ENCODE measurements at regions not wholly inside any gene's neighbourhood (a gene's known extent, or its start where the extent isn't known, plus 50 kb on each side); places are given as distances from the start of the nearest gene placed in this dataset.
"Not testable (repeated sequence)": the region's sequence is repeated elsewhere in the genome, so short reads cannot be mapped to it uniquely, and the experiment has no call there.

GRCh38 chr22:10741210-10741609 lies 4786.8 kb upstream of the OR11H1 start:
- no peak for DNase-seq

GRCh38 chr22:10741776-10742630 lies 4786.0 kb upstream of the OR11H1 start:
- not testable (repeated sequence) for DNase-seq

- not testable (repeated sequence) for DNase-seq
Observed at GRCh38 chr22:10746382-10746781, 4781.6 kb upstream of the OR11H1 start.

- not testable (repeated sequence) for DNase-seq
Observed at GRCh38 chr22:10747227-10747626, 4780.8 kb upstream of the OR11H1 start.

- not testable (repeated sequence) for DNase-seq
Observed at GRCh38 chr22:10748751-10749150, 4779.2 kb upstream of the OR11H1 start.

GRCh38 chr22:10749423-10749822 lies 4778.6 kb upstream of the OR11H1 start:
- DNase-seq = not testable (repeated sequence)

- not testable (repeated sequence) for DNase-seq
Observed at GRCh38 chr22:10753566-10753965, 4774.4 kb upstream of the OR11H1 start.

- not testable (repeated sequence) for DNase-seq
Observed at GRCh38 chr22:10755350-10755749, 4772.6 kb upstream of the OR11H1 start.

GRCh38 chr22:10760418-10760817 lies 4767.6 kb upstream of the OR11H1 start:
- DNase-seq = not testable (repeated sequence)

GRCh38 chr22:10766320-10766719 lies 4761.7 kb upstream of the OR11H1 start:
- DNase-seq = not testable (repeated sequence)

- DNase-seq = not testable (repeated sequence)
Observed at GRCh38 chr22:10768875-10769274, 4759.1 kb upstream of the OR11H1 start.

- DNase-seq = not testable (repeated sequence)
Observed at GRCh38 chr22:10771744-10772143, 4756.2 kb upstream of the OR11H1 start.

- not testable (repeated sequence) for DNase-seq
Observed at GRCh38 chr22:10773341-10773740, 4754.7 kb upstream of the OR11H1 start.

GRCh38 chr22:10775601-10776357 lies 4752.2 kb upstream of the OR11H1 start:
- not testable (repeated sequence) for DNase-seq

- DNase-seq = not testable (repeated sequence)
Observed at GRCh38 chr22:10776358-10776729, 4751.6 kb upstream of the OR11H1 start.

- not testable (repeated sequence) for DNase-seq
Observed at GRCh38 chr22:10777733-10778132, 4750.3 kb upstream of the OR11H1 start.

GRCh38 chr22:10778296-10778814 lies 4749.6 kb upstream of the OR11H1 start:
- DNase-seq = no peak

GRCh38 chr22:10779200-10779599 lies 4748.8 kb upstream of the OR11H1 start:
- DNase-seq = not testable (repeated sequence)

- DNase-seq = no peak
Observed at GRCh38 chr22:10780281-10780680, 4747.7 kb upstream of the OR11H1 start.

GRCh38 chr22:10781571-10782403 lies 4746.2 kb upstream of the OR11H1 start:
- no peak for DNase-seq

Data from activated CD8-positive, alpha-beta memory T cell treated with anti-CD3 and anti-CD28 coated beads, Interleukin-2, amount 50 U/mL, for 4 hours (primary cell).